HG02885 (cell line): ENCODE measurements at regions not wholly inside any gene's neighbourhood (a gene's known extent, or its start where the extent isn't known, plus 50 kb on each side); places are given as distances from the start of the nearest gene placed in this dataset.

Source experiments
- ATAC-seq: cut with Tn5 transposase; IDR thresholded peaks from one replicate; pipeline ENCODE4 v1.9.1; 2021; ENCODE audit warnings: mild to moderate bottlenecking; ENCODE audit not compliant: unreplicated experiment, poor library complexity

- ATAC-seq: no peak
These were observed 450.8 kb downstream of the HAPSTR1 start for GRCh38 chr16:9542165-9542755.

GRCh38 chr16:9545522-9546437 lies 454.3 kb downstream of the HAPSTR1 start:
- ATAC-seq: no peak

- no peak for ATAC-seq
These were observed 455.0 kb downstream of the HAPSTR1 start for GRCh38 chr16:9546438-9546786.

- no peak for ATAC-seq
These were observed 458.0 kb downstream of the HAPSTR1 start for GRCh38 chr16:9549487-9549886.

GRCh38 chr16:9555051-9555450 lies 463.6 kb downstream of the HAPSTR1 start:
- no peak for ATAC-seq

- ATAC-seq: no peak
These were observed 465.7 kb downstream of the HAPSTR1 start for GRCh38 chr16:9556949-9557665.

GRCh38 chr16:9557713-9558112 lies 466.3 kb downstream of the HAPSTR1 start:
- no peak for ATAC-seq

- no peak for ATAC-seq
These were observed 474.7 kb downstream of the HAPSTR1 start for GRCh38 chr16:9566099-9566498.

GRCh38 chr16:9567666-9568065 lies 476.2 kb downstream of the HAPSTR1 start:
- ATAC-seq: no peak

- no peak for ATAC-seq
These were observed 476.8 kb downstream of the HAPSTR1 start for GRCh38 chr16:9568261-9568660.

GRCh38 chr16:9570521-9570920 lies 479.1 kb downstream of the HAPSTR1 start:
- no peak for ATAC-seq

- ATAC-seq: no peak
These were observed 487.0 kb downstream of the HAPSTR1 start for GRCh38 chr16:9578459-9578858.

GRCh38 chr16:9580025-9580424 lies 488.6 kb downstream of the HAPSTR1 start:
- no peak for ATAC-seq

GRCh38 chr16:9593440-9593839 lies 502.0 kb downstream of the HAPSTR1 start:
- ATAC-seq: no peak

- no peak for ATAC-seq
These were observed 502.6 kb downstream of the HAPSTR1 start for GRCh38 chr16:9594047-9594446.

GRCh38 chr16:9594946-9595345 lies 503.5 kb downstream of the HAPSTR1 start:
- ATAC-seq: no peak

- ATAC-seq: no peak
These were observed 503.9 kb downstream of the HAPSTR1 start for GRCh38 chr16:9595393-9595792.

GRCh38 chr16:9596788-9597187 lies 505.3 kb downstream of the HAPSTR1 start:
- ATAC-seq: no peak

GRCh38 chr16:9597967-9598730 lies 506.7 kb downstream of the HAPSTR1 start:
- ATAC-seq: no peak

GRCh38 chr16:9598731-9599083 lies 507.3 kb downstream of the HAPSTR1 start:
- no peak for ATAC-seq
